AML-193 (cell line): ENCODE measurements at regions not wholly inside any gene's neighbourhood (a gene's known extent, or its start where the extent isn't known, plus 50 kb on each side); places are given as distances from the start of the nearest gene placed in this dataset.

Source experiments
- DNase-seq, 2 experiments: peaks; one replicate each; lab custom pipeline; 2025; lab: John Stamatoyannopoulos, UW

- DNase-seq = no peak
Observed at GRCh38 chr21:39022863-39023693, 160.2 kb downstream of the PSMG1 start.

GRCh38 chr21:39022466-39022862 lies 160.8 kb downstream of the PSMG1 start:
- no peak for DNase-seq

- DNase-seq = no peak
Observed at GRCh38 chr21:39022035-39022434, 161.2 kb downstream of the PSMG1 start.

- DNase-seq = no peak
Observed at GRCh38 chr21:39021478-39021832, 161.8 kb downstream of the PSMG1 start.

DNA sequence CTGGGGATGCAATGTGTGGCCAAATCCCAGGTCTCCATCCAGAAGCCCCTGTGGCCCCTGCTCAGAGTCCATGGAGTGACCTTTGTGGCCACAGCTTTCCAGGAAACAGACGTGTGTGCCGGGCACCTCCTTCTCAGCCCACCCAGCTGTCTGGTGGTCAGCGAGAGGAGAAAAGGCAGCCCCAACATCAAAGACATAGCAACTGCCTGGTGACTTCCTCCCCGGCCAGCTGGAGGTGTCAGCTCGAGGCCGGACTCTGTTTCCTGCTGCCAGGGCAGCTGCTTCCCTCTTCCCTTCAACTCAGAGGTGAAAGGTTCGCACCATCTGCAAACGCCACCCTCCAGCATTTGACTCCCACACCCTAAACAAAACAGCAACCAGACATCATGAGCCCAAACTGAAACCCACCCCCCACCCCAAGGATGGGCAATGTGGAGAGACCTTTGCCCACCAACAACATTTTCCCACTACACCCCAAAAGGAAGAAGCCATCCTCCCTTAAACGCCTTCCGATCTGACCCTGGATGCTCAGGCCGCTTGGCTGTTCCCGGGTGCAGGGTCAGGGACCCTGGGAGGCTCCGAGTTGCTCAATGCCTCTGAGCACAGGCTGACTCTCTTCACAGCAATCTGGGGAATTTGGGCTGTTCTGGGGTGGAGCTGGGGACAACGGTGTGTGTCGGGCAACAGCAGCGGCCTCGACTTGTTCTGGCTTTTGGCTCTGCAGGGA lies 162.3 kb downstream of the PSMG1 start:
- DNase-seq = peak; percentile 77 to 79

- DNase-seq = no peak
Observed at GRCh38 chr21:39018730-39019129, 164.5 kb downstream of the PSMG1 start.

GRCh38 chr21:39016740-39017315 lies 166.4 kb downstream of the PSMG1 start:
- peak; percentile 91 to 93 for DNase-seq

- peak; percentile 69 to 73 for DNase-seq
Observed at GRCh38 chr21:39014747-39015146, 168.5 kb downstream of the PSMG1 start.

DNA sequence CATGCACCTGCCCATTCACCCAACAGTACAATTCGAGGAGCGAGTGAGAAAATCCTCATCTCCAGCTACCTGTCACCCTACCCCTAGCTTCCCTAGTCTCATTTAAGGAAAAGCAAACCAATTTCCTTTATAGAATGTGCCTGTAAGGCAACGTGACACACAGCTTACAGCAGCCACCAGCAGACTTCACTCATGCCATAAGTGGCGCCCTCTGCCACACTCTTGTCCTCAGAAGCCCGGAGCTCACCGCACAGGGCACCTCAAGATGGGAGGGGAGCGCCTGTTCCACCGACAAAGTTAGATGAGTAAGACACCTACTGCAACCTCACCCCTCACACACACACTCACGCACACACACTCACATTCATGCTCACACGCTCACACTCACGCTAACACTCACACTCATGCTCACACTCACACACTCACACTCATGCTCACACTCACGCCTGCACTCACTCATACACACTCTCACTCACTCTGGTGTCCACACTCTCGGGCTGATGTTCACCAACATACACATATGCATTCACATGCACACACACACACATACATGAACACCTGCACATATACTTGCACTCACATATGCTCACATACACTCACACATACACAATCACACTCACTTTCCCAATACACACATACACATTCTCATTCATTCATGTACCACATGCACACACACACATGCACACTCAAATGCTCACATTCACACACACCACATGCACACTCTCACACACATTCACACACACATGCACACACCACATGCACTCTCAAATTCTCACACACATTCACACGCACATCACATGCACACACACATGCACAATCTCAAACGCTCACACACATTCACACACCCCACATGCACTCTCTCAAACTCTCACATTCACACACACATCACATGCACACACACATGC lies 170.7 kb downstream of the PSMG1 start:
- DNase-seq = peak in 1 of 2 experiments; percentile 16

DNA sequence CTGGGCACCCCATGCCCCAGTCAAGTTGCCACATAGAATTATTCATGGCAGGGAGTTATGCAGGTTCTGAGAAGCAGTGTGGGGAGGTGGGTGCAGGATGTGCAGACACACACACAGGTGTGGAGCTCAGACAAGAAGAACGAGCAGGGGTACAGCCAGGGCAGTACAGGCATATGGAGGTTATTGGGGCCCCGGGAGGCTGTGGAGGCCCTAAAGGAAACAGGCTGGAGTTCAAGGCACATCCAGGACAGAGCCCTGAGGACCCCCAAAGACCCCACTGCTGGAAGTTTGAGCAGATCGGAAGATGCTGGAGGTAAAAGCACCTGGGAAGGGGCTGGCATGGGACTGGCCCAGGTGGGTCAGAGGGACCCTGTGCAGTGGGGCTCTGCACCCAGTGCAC lies 171.3 kb downstream of the PSMG1 start:
- DNase-seq = no peak

GRCh38 chr21:39010629-39011404 lies 172.4 kb downstream of the PSMG1 start:
- no peak for DNase-seq

DNA sequence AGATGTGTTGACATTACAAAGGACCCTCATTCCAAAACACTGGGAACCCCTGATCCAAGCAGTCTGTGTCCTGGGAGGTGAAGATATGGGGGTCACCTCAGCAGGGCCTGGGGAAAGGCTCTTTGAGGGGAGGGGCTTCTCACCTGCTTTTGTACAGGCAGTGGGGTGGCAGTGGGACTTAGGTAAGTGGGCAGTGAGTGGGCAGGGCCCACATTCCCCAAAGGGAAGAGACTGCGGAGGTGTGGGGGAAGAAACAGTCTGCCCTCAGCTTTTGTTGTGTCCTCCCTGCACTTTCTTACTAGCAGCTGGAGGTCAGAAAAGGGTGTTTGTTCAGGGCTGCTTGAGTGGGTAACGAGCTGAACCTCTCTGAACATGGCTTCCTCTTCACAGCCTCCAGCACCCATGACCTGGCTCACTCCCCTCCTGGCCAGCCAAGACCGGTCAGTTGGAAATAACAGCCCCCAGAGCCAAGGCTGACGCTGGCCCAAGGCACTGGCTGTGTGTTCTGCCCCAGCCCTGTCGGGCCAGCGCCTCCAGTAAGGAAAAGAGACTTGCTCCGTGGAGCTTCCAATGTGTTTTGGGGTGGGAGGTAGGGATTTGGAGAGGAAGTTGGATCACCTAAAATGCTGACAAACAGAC lies 173.5 kb downstream of the PSMG1 start:
- DNase-seq = no peak

DNA sequence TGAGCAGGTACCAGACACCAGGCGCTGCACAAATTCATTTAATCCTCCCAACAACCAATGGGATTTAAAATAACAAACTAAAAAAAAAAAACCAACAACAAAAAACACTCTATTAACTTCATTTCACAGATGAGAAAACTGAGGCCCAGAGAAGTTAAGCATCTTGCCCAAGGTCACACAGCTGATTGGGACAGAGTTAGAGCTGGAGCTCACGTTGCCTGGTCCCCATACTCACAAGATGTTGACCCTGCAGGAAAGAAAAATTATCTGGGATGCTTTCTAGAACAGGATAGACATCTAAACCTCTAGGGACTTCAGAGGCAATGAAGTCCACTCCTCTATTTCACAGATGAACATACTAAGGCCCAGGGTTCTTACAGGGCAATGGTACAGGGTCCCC lies 175.3 kb downstream of the PSMG1 start:
- DNase-seq = no peak

GRCh38 chr21:39007532-39007931 lies 175.7 kb downstream of the PSMG1 start:
- no peak for DNase-seq

- peak; percentile 22 to 32 for DNase-seq
Observed at GRCh38 chr21:39006571-39007311, 176.5 kb downstream of the PSMG1 start.

DNA sequence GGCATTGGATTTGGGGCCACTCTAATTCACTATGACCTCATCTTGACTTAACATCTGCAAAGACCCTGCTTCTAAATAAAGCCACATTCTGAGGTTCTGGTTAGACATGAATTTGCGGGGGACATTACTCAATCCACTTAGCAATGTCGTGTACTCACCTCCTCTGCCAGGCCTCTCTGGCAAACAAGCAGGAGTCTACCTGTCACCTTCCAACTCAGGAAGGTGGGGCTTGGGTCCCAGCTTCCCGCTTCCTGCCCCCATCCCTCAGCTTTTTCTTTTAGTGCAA lies 177.8 kb downstream of the PSMG1 start:
- DNase-seq = no peak

GRCh38 chr21:39004634-39005501 lies 178.4 kb downstream of the PSMG1 start:
- DNase-seq = peak; percentile 70 to 76

GRCh38 chr21:39003982-39004633 lies 179.1 kb downstream of the PSMG1 start:
- no peak for DNase-seq

DNA sequence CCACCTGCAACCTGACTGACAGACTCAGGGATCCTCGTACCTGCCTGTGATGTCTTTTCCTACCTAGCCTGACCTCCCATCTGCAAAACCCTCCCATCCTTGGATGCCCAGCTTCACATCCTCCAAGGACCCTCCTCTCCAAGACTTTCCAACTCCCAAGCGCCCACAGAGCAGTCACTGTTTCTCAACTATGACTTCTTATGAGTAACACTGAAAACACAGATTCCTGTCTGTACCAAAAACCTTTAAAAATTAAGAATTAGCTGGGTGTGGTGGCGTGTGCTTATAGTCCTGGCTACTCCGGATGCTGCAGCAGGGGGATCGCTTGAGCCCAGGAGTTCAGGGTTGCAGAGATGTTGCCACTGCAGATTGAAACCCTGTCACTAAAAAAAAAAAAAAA lies 181.9 kb downstream of the PSMG1 start:
- no peak for DNase-seq
